ENCODE measurements at regions not wholly inside any gene's neighbourhood (a gene's known extent, or its start where the extent isn't known, plus 50 kb on each side); places are given as distances from the start of the nearest gene placed in this dataset.
"Not testable (repeated sequence)": the region's sequence is repeated elsewhere in the genome, so short reads cannot be mapped to it uniquely, and the experiment has no call there.

DNA sequence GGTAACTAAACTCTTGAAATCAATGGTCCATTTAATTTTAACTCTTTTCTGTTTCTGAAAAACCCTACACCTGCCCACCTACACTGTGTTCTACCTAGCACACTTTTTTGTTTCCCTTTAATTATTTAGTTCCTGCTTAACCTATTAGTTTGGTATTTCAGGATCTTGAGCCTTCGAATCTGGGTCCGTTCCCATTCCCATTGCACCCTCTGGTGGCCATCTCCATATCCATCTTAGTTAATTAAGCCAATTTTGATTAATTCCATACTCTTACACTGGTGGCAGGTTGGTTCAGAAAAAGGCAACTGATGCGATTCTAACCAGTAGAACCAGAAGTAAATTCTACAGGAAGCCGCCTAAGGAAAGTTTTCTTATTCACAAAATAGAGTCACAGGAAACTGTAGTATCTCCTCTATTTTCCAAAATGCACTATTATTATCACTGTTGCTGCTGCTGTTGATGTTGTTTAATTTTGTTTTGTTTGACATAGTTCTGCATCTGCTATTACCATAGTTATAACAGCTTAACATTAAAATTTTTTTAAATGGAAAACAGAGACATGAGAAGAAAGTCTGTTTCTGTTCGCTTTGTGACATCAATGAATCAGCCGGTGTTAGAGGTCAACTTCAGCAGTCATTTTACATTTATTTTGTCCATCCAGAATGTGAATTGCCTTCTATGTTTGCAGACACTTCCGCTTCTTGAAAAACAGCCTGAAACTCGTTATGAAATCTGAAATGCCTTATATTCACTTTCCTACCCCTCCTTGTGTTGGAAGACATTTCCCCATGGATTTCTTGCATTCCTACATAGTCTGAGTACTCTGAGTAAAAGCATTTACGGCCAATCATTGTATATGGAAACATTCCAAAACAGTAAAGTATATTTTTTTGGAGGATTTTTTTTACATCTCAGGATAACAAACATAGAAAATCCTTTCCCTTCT is 115.5 kb upstream of the NCAM2 start:
- Mint-ChIP-seq H3K27ac (no peak overlapping the region), H3K27me3 (ENCODE audit: low read depth in 3 of 3) (peaks cover 0 to 3% (median 0%) of the 10 kb centered on the region in 3 donors), H3K9me3 (peaks cover 0 to 5% (median 4%) of the 10 kb centered on the region in 6 donors), H3K4me3 (no peak overlapping the region), H3K36me3 (no peaks in the 10 kb centered on the region), H3K4me1 (no peaks in the 10 kb centered on the region)
- DNase-seq, result no peak

DNA sequence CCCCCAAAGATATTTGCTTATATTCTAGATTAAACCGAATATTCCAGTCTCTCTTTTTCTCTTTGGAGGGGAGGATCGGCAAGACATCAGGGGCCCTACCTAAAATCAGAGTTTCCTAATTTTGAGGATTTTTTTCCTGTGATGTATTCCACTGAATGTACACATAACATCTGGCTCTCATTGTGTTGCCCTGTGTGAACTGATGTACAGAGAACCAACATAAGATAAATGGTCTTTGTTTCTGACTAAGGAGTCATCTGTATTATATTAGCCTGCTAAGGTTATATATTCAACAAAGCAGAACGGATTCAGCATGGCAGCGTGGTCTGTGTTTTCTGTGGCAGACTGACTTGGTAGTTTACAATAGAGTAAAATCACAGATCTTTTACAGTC is 114.8 kb upstream of the NCAM2 start:
- Mint-ChIP-seq H3K4me3 (no peak overlapping the region), H3K27me3 (ENCODE audit: low read depth in 3 of 3) (peaks cover 0 to 3% (median 1%) of the 10 kb centered on the region in 3 donors), H3K36me3 (no peaks in the 10 kb centered on the region), H3K27ac (no peak overlapping the region), H3K9me3 (peaks cover 0 to 11% (median 6%) of the 10 kb centered on the region in 6 donors), H3K4me1 (no peaks in the 10 kb centered on the region)
- DNase-seq, result no peak

DNA sequence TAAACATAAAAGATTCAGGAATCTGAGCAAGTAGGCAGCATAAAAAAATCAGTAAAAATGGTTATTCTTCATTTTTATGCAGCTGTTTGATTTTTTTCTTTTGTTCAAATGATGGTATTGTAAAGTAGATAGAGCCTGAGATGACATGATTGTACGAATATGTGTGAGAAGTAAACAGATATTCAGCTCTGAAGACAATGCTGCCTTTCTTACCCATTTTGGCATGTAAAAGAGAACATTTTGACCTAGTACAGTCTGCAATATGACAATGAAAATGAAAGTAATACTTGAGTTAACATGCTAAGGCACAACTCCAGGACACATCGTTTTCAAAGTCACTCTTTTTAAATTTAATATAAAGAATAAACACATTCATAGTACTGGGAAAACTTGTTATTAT is 95.7 kb upstream of the NCAM2 start:
- no peak for DNase-seq
- Mint-ChIP-seq H3K27me3 (ENCODE audit: low read depth in 3 of 3) (no peaks in the 10 kb centered on the region), H3K36me3 (no peaks in the 10 kb centered on the region)

DNA sequence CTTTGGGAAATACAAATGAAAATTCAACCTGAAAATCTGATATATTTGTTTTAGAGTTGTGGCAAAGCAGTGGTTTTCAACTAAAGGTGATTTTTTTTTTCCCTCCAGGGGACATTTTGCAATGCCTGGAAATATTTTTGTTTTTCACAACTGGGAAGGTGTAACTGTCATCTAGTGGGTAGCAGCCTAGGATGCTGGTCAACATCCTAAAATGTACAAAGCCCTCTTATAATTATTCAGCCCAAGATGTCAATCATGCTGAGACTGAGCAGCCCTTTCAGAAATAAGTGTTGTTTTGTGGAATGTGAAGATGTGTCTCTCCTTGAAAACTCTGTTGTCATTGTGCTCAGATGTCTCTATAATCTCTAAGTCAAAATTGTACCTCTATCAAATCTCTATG is 95.2 kb upstream of the NCAM2 start:
- Mint-ChIP-seq H3K27ac (no peak overlapping the region), H3K4me1 (no peaks in the 10 kb centered on the region), H3K27me3 (ENCODE audit: low read depth in 3 of 3) (no peaks in the 10 kb centered on the region), H3K36me3 (no peaks in the 10 kb centered on the region), H3K9me3 (peaks cover 12 to 32% (median 19%) of the 10 kb centered on the region in 6 donors), H3K4me3 (no peak overlapping the region)
- no peak for DNase-seq

More for the DNA sequence above, 95.7 kb upstream of the NCAM2 start:
- peaks cover 12 to 33% (median 20%) of the 10 kb centered on the region in 6 donors for H3K9me3 Mint-ChIP-seq
- H3K4me3 Mint-ChIP-seq, result no peak overlapping the region
- H3K4me1 Mint-ChIP-seq, result no peaks in the 10 kb centered on the region
- no peak overlapping the region for H3K27ac Mint-ChIP-seq

DNA sequence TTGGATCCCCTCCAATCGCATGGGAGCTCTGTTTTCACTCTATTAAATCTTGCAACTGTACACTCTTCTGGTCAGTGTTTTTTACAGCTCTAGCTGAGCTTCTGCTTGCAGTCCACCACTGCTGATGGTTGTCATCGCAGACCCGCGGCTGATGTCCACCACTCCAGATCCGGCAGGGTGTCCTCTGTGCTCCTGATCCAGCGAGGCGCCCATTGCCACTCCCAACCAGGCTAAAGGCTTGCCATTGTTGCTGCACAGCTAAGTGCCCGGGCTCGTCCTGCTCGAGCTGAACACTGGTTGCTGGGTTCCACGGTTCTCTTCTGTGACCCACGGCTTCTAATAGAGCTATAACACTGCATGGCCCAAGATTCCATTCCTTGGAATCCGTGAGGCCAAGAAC is 70.7 kb upstream of the NCAM2 start:
- H3K27me3 Mint-ChIP-seq (ENCODE audit: low read depth in 3 of 3); DNase-seq: not testable (repeated sequence)
- peaks cover 9 to 26% (median 14%) of the 10 kb centered on the region in 6 donors for H3K9me3 Mint-ChIP-seq

DNA sequence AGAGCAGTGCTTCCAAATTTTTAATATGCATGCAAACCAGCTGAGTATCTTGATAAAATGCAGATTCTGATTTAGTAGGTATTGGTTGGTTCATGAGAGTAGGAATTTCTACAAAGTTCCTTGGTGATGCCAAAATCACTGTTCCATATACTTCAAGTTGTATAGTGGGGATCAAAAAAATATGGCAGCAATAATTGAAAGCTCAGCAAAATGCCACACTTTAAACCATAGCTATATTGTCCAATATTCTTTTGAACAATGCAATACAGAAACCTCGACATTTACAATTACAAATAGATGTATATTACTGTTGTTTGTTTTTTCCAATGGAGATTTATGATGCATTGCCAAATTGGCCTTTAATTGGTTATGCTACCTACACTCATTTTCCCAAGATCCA is 55.7 kb upstream of the NCAM2 start:
- Mint-ChIP-seq H3K4me3 (no peak overlapping the region), H3K27ac (no peak overlapping the region), H3K4me1 (no peaks in the 10 kb centered on the region), H3K27me3 (ENCODE audit: low read depth in 3 of 3) (no peaks in the 10 kb centered on the region), H3K9me3 (peaks cover 2 to 29% (median 6%) of the 10 kb centered on the region in 6 donors), H3K36me3 (peaks cover 0 to 4% (median 0%) of the 10 kb centered on the region in 3 donors)
- no peak for DNase-seq

More for the DNA sequence above, 70.7 kb upstream of the NCAM2 start:
- H3K4me1 Mint-ChIP-seq, H3K4me3 Mint-ChIP-seq, H3K27ac Mint-ChIP-seq, H3K36me3 Mint-ChIP-seq: not testable (repeated sequence)

DNA sequence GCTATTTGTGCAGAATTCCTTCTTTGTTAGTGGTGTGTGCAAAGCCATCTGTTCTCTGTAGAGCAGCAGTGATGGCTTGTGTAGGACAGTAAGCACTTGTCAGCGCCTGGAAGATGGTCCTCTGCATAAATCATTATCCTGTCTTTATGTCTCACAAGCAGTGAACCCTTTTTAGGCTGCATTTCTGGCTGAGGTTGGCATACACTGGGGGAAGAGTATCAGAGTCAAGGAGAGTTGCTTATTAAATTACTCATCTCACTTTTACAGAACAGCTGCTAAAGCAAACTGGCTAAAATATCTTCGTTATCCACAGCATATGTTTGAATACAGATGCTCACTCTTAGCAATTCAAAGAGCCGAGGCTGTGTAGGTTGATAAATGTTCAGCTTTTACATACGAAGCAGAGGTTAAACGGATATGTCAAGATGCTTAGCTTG is 54.6 kb upstream of the NCAM2 start:
- no peak overlapping the region for H3K4me3 Mint-ChIP-seq
- peaks cover 0 to 4% (median 0%) of the 10 kb centered on the region in 3 donors for H3K36me3 Mint-ChIP-seq
- H3K4me1 Mint-ChIP-seq, result no peaks in the 10 kb centered on the region
- H3K27me3 Mint-ChIP-seq (ENCODE audit: low read depth in 3 of 3), result no peaks in the 10 kb centered on the region
- DNase-seq, result no peak
- H3K27ac Mint-ChIP-seq, result no peak overlapping the region
- peaks cover 2 to 26% (median 7%) of the 10 kb centered on the region in 6 donors for H3K9me3 Mint-ChIP-seq

DNA sequence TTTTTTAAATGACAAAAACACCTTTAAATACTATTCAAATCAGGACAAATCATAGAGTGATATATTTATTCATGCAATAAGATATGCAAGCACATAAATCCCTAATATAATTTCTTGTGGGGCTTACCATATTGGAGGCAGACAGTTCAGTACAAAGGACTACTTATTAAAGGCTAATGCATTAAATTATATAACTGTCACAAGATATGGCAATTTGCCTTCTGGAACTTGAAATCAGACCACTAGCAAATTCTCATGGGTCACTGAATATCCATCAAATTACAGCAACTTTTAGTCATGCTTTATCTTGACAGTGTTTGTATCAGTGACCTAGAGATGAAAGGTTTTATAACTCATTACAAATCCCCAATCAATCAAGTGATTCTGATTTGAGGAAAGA is 54.1 kb upstream of the NCAM2 start:
- Mint-ChIP-seq H3K4me1 (no peaks in the 10 kb centered on the region), H3K27me3 (ENCODE audit: low read depth in 3 of 3) (no peaks in the 10 kb centered on the region), H3K9me3 (peaks cover 0 to 27% (median 7%) of the 10 kb centered on the region in 6 donors), H3K36me3 (peaks cover 0 to 4% (median 0%) of the 10 kb centered on the region in 3 donors), H3K27ac (no peak overlapping the region), H3K4me3 (no peak overlapping the region)
- DNase-seq, result no peak

DNA sequence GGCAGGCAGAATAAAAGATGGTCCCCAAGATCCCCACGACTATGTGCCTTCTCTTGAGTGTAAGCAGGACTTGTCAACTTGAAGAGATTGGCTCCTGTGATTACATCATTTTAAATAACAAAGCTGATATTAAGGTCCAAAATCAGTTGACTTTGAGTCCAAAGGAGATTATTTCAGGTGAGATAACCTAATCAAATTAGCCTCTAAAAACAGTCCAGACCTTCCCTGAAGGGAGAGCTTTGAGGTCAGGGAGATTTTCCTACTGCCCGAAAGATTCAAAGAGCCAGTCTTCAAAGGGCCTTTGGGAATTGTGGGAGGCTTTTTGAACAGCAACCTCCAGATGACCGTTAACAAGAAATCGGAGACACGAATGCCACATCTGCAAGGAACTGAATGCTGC is 51.5 kb upstream of the NCAM2 start:
- Mint-ChIP-seq H3K4me3 (no peak overlapping the region), H3K36me3 (peaks cover 0 to 4% (median 0%) of the 10 kb centered on the region in 3 donors), H3K9me3 (peaks cover 0 to 20% (median 5%) of the 10 kb centered on the region in 6 donors)

More for the DNA sequence above, 51.5 kb upstream of the NCAM2 start:
- Mint-ChIP-seq H3K27ac (no peak overlapping the region), H3K27me3 (ENCODE audit: low read depth in 3 of 3) (no peaks in the 10 kb centered on the region), H3K4me1 (no peaks in the 10 kb centered on the region)
- no peak for DNase-seq
